COLO668 (cell line): ENCODE measurements at regions not wholly inside any gene's neighbourhood (a gene's known extent, or its start where the extent isn't known, plus 50 kb on each side); places are given as distances from the start of the nearest gene placed in this dataset.
A peak's percentile ranks its signal among the peaks of the same experiment; 100 is the strongest.

ENCODE experiments used
- DNase-seq: peaks from one replicate; lab custom pipeline; 2025; ENCODE audit not compliant: unreplicated experiment; lab: John Stamatoyannopoulos, UW

- DNase-seq: no peak
Observed at GRCh38 chr18:38006541-38006940, 440.9 kb upstream of the CELF4 start.

- no peak for DNase-seq
Observed at GRCh38 chr18:37997695-37998094, 432.1 kb upstream of the CELF4 start.

GRCh38 chr18:37987901-37988300 lies 422.3 kb upstream of the CELF4 start:
- peak; percentile 77 for DNase-seq

- DNase-seq: no peak
Observed at GRCh38 chr18:37986665-37987064, 421.1 kb upstream of the CELF4 start.

GRCh38 chr18:37985126-37985525 lies 419.5 kb upstream of the CELF4 start:
- DNase-seq: no peak

GRCh38 chr18:37980556-37980955 lies 415.0 kb upstream of the CELF4 start:
- DNase-seq: no peak

- DNase-seq: no peak
Observed at GRCh38 chr18:37975446-37975845, 409.8 kb upstream of the CELF4 start.

GRCh38 chr18:37967261-37967660 lies 401.7 kb upstream of the CELF4 start:
- DNase-seq: no peak

- DNase-seq: no peak
Observed at GRCh38 chr18:37965572-37965970, 400.0 kb upstream of the CELF4 start.

GRCh38 chr18:37964885-37965571 lies 399.4 kb upstream of the CELF4 start:
- DNase-seq: no peak

- DNase-seq: no peak
Observed at GRCh38 chr18:37963837-37964236, 398.2 kb upstream of the CELF4 start.

- DNase-seq: no peak
Observed at GRCh38 chr18:37962316-37962966, 396.8 kb upstream of the CELF4 start.

- DNase-seq: no peak
Observed at GRCh38 chr18:37958499-37958898, 392.9 kb upstream of the CELF4 start.

GRCh38 chr18:37956902-37957301 lies 391.3 kb upstream of the CELF4 start:
- no peak for DNase-seq

GRCh38 chr18:37956020-37956419 lies 390.4 kb upstream of the CELF4 start:
- no peak for DNase-seq

GRCh38 chr18:37955201-37955600 lies 389.6 kb upstream of the CELF4 start:
- DNase-seq: no peak

GRCh38 chr18:37953876-37954275 lies 388.3 kb upstream of the CELF4 start:
- DNase-seq: no peak

GRCh38 chr18:37948471-37948870 lies 382.9 kb upstream of the CELF4 start:
- DNase-seq: no peak

GRCh38 chr18:37946324-37946723 lies 380.7 kb upstream of the CELF4 start:
- DNase-seq: no peak

GRCh38 chr18:37944700-37945270 lies 379.2 kb upstream of the CELF4 start:
- DNase-seq: no peak

- no peak for DNase-seq
Observed at GRCh38 chr18:37937287-37937686, 371.7 kb upstream of the CELF4 start.

- no peak for DNase-seq
Observed at GRCh38 chr18:37935086-37935485, 369.5 kb upstream of the CELF4 start.

GRCh38 chr18:37930640-37931039 lies 365.0 kb upstream of the CELF4 start:
- DNase-seq: no peak
